Fibroblast of peridontal ligament (primary cell): ENCODE measurements at regions not wholly inside any gene's neighbourhood (a gene's known extent, or its start where the extent isn't known, plus 50 kb on each side); places are given as distances from the start of the nearest gene placed in this dataset.

ENCODE experiments used
- DNase-seq: peaks from one replicate; pipeline ENCODE4 v3.0.0-alpha.2; 2010; ENCODE audit errors: extremely low read depth

GRCh38 chr10:107418085-107418806 lies 253.7 kb upstream of the SORCS1 start:
- no peak for DNase-seq

- DNase-seq = no peak
Observed at GRCh38 chr10:107417446-107417845, 252.9 kb upstream of the SORCS1 start.

- DNase-seq = no peak
Observed at GRCh38 chr10:107415446-107415845, 250.9 kb upstream of the SORCS1 start.

- no peak for DNase-seq
Observed at GRCh38 chr10:107413971-107414370, 249.5 kb upstream of the SORCS1 start.

- peak; percentile 71 for DNase-seq
Observed at GRCh38 chr10:107409522-107409921, 245.0 kb upstream of the SORCS1 start.

GRCh38 chr10:107398115-107398514 lies 233.6 kb upstream of the SORCS1 start:
- DNase-seq = no peak

- no peak for DNase-seq
Observed at GRCh38 chr10:107391901-107392300, 227.4 kb upstream of the SORCS1 start.

GRCh38 chr10:107390563-107390962 lies 226.1 kb upstream of the SORCS1 start:
- DNase-seq = no peak

GRCh38 chr10:107383357-107383756 lies 218.9 kb upstream of the SORCS1 start:
- DNase-seq = no peak

GRCh38 chr10:107379601-107380000 lies 215.1 kb upstream of the SORCS1 start:
- no peak for DNase-seq

- DNase-seq = no peak
Observed at GRCh38 chr10:107371801-107372200, 207.3 kb upstream of the SORCS1 start.

GRCh38 chr10:107364872-107365271 lies 200.4 kb upstream of the SORCS1 start:
- DNase-seq = no peak

GRCh38 chr10:107362306-107362705 lies 197.8 kb upstream of the SORCS1 start:
- DNase-seq = no peak

- DNase-seq = no peak
Observed at GRCh38 chr10:107357033-107357432, 192.5 kb upstream of the SORCS1 start.

- no peak for DNase-seq
Observed at GRCh38 chr10:107356396-107356795, 191.9 kb upstream of the SORCS1 start.

GRCh38 chr10:107342711-107343110 lies 178.2 kb upstream of the SORCS1 start:
- no peak for DNase-seq

GRCh38 chr10:107341281-107341680 lies 176.8 kb upstream of the SORCS1 start:
- no peak for DNase-seq

GRCh38 chr10:107340326-107340725 lies 175.8 kb upstream of the SORCS1 start:
- DNase-seq = no peak

- no peak for DNase-seq
Observed at GRCh38 chr10:107336061-107336460, 171.6 kb upstream of the SORCS1 start.

GRCh38 chr10:107317592-107317991 lies 153.1 kb upstream of the SORCS1 start:
- no peak for DNase-seq

GRCh38 chr10:107303203-107303602 lies 138.7 kb upstream of the SORCS1 start:
- no peak for DNase-seq

GRCh38 chr10:107299606-107300005 lies 135.1 kb upstream of the SORCS1 start:
- DNase-seq = no peak

- DNase-seq = no peak
Observed at GRCh38 chr10:107284187-107284586, 119.7 kb upstream of the SORCS1 start.

GRCh38 chr10:107280293-107280692 lies 115.8 kb upstream of the SORCS1 start:
- DNase-seq = no peak
